HG02870 (cell line): ENCODE measurements at regions not wholly inside any gene's neighbourhood (a gene's known extent, or its start where the extent isn't known, plus 50 kb on each side); places are given as distances from the start of the nearest gene placed in this dataset.

Experiments used
- ATAC-seq: cut with Tn5 transposase; IDR thresholded peaks from one replicate; pipeline ENCODE4 v1.9.1; 2021; ENCODE audit warnings: mild to moderate bottlenecking, moderate library complexity; ENCODE audit not compliant: unreplicated experiment

DNA sequence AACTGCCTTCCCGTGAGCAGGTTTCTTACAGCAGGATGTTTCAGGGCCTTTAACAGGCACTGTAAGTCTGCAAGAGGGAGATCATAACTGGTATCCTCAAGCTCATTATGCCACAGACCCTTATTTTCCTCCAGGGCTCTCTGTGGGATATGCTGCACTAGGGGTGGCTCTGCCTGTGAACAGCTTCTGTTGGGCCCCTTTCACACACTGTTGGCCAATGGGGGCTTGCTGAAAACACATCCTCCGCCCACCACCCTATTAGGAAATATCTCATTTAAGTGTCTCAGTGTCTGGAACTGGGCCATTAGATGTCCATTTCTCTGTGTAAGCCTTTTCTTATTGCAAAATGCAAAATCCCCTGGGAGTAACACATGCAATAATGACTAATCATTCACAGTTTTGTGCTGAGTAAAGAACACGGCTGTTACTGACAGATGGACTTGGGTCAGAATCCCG, 414.3 kb upstream of the HS6ST1 start:
- ATAC-seq: no peak

- ATAC-seq: no peak
These were observed 414.8 kb upstream of the HS6ST1 start for GRCh38 chr2:128733450-128733849.

DNA sequence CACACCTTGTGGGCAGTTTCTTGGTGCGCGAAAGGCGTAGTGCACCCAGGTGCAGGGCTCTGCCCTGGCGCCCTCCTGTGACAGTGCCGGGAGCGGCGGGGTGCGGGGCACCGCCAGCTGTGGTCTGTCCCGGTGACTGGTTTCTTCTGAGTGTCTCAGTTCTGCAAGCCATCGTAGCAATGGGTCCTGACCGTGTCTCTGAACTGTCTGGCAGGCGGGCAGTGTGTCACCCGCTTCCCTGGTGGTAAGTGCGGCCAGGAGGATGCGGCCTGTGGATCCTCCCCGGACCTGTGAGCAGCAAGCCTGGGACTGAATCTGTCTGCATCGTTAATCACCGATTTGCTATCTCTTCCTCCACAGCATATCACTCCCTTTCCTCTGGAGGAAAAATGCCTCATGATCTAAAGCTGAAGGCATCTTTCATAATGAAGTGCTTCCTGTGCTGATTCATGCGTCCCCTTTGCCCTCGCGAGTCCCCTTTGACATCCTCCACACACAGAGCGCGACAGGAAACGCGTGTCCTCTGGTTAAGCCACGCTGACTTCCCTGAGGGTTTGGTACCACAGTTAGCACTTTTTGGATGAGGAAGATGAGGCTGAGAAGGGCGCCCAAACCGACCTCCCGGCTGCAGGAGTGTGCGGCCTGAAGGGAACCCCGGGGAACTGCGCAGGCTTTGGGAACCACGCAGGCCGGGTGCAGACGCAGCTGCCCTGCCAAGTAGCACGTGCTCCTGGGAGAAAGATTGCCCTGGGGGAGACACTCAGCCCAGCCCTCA, 416.0 kb upstream of the HS6ST1 start:
- no peak for ATAC-seq

DNA sequence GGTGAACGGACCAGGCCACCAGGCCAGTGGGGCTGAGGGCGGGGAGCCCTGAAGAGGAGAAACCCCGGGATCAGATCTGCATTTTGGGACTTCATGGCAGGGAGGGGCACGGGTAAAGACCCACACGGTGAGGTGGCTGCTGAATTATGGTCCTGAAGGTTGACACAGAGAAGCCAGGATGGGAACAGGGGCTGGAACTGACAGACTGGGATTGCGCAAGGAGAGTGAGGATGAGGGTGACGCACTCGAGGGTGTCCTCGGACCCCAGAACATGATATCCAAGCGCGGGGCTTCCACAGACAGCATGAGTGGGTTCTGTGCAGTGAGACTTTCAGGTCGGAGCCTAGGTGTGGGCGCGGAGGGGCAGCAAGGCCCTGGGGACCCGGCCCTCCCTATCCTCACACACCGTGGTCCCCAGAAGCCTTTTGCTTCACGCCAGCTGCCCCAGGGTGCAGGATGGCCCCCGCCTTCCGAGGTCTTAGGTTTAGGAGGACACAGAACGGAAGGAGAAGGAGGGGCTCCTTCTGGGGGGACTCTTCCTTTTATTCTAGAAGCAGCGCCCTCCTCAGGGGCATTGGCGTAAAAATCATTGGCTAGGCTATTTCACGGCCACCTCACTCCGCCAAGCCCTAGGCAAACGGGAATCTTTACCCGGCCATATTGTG, 416.8 kb upstream of the HS6ST1 start:
- ATAC-seq: no peak

DNA sequence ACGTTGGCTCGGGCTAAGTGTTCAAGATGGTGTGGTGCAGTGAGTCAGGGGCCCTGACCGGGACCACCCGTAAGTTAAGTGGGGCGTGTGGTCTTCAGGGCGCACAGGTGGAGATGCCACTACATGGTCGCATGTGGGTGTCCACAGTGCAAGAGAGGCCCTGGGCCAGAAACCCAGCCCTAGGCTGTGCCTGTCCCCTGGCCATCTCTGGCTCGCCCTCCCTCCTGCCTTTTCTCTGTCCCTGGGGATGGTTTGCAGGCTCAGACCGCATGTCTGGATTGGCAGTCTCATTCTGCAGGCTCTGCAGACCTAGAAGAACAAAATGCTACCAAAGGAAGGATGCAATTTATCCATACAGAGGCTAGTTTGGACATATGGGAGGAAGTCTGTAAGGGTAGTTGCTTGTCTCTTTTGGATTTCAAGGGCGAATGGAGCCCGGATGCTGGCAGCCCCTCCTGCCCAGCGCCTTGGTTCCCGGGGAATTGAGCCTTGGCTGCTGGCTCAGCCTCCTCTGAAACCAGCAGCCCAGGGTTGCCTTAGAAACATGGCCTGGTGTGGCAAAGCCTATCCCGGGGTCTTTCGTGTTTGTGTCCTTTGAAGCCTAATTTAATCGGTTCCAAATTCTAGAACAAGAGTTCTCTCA, 417.5 kb upstream of the HS6ST1 start:
- no peak for ATAC-seq

- ATAC-seq: no peak
These were observed 418.2 kb upstream of the HS6ST1 start for GRCh38 chr2:128736689-128737545.

DNA sequence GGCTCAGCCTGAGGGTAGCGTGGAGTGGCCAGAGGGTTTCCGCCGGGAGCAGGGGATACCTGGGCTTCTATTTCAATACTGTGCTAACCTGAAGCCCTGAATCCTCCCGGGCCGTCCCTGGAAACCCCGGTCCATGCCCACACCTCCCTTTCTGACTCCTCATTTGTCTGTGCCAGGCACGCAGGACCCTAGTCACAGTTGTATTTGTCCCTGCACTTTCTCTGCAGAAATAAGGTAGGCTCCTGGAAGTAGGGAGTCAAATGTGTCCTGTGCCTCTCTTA, 418.8 kb upstream of the HS6ST1 start:
- ATAC-seq: no peak

- ATAC-seq: no peak
These were observed 419.9 kb upstream of the HS6ST1 start for GRCh38 chr2:128738446-128739110.

DNA sequence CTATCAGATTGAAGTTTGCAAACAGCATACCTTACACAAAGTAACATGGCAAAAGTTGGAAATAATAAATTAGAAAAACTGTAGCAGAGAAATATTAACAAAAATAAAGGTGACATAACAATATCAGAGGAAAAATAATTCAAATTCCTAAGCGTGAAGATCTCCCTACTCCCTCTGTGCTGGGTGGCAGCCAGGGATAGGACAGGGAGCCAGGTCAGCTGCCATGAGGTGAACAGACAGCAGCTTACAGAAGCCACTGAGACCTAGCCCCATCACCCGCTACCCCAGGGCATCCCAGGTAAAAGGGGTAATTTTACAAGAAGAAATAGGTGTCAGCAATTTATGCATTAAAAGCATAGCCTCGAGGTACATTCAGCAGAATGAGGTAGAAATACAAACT, 423.8 kb upstream of the HS6ST1 start:
- no peak for ATAC-seq

- no peak for ATAC-seq
These were observed 427.3 kb upstream of the HS6ST1 start for GRCh38 chr2:128745946-128746345.

DNA sequence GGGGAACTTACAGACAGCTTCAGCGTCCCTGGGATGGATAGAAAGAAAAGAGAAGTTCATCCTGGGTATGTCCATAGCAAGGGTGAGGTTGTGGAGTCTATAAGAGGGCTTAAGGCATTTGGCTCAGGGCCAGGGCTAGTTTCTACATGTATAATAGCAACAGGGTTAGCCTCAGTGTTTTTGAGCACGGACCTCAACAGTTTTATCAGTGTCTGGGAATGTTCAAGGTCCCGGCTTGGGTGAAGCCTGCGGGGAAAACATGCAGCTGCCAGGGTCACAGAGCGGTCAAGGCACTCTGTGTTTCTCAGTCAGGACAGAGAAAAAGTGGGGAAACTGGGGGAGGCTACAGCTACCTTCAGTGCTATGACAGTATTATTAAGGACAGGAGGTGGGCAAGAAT, 427.7 kb upstream of the HS6ST1 start:
- no peak for ATAC-seq

GRCh38 chr2:128748336-128748735, 429.7 kb upstream of the HS6ST1 start:
- ATAC-seq: no peak

- no peak for ATAC-seq
These were observed 430.4 kb upstream of the HS6ST1 start for GRCh38 chr2:128748835-128749605.

DNA sequence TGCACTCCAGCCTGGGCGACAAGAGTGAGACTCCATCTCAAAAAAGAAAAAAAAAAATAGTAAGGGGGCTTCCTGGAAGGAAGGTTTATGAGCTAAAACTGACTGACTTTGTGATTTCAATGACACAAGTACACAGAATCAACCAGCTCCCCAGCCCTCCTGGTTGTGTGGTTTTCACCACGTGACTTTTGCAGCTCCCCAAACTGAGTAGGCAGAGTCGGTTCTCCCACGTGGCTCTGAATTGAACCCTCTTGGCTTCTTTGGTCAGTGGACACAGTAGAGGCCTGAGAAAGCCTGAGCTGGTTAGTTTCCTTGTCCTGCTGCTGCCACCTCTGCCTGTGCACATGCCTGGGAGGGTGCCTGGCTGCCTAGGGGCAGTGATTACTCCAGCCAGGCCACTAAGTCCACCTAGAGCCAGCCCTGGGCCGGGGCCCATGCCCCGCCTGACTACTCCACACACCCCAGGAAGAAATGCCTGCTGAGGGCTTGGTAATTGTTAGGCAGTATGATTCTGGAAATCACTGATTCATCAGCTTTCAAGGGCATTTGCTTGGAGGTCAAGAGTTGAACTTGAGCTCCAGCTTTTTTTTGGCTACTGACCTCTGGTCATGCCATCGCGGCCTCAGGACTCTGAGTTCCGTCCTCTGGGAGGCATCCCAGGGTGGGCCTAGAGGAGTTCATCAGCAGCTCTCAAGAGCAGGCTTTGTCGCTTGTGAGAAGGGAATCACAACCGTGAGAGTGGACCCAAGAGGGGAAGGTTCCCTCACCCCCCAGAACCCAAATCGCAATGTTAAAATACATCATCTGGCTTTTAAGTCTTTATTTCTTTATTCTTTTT, 431.9 kb upstream of the HS6ST1 start:
- ATAC-seq: no peak

DNA sequence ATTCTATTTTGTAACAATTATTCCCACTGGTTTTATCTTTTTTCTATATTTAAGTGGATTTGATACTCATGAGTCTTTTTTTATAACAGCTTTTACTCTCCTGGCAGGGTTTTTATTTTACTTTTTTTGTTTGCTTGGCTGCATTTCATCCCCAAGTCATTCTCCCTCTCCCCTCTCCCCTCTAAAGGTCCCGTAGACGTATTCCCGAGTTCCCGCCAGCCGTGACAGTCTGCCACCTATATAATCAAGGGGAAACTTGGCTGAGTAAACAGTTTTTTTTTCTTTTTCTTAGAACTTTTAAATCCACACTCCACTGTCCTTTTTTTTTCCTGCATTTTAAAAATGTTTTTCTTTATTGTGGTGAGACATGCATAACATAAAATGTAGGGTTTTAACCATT, 433.1 kb upstream of the HS6ST1 start:
- ATAC-seq: no peak

DNA sequence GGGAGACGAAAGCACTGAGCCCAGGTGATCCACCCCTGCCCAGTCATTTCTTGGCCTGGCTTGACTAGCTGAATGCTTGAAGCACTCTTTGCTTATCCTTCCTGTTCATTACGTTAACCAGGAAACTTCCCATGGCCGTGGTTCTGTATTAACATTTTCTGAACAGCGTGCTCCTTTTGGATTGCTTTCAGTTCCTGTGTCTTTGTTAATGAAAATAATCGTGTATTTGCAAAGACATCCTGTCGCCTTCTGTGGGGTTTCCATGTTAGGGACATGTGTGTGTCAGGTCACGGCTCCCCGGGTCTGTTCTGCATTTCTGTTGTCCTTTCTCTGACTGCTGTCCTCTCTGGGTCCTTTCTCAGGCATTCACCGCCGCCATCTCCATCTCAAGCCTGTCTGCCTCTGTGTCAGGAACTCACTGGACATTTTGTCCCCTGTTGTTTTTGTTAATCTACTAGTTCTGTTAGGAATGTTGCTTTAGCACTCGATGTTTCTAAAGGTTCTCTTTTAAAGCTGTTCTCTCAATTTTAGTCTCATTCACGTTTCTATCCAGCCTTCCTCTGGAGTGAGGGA, 434.1 kb upstream of the HS6ST1 start:
- no peak for ATAC-seq

DNA sequence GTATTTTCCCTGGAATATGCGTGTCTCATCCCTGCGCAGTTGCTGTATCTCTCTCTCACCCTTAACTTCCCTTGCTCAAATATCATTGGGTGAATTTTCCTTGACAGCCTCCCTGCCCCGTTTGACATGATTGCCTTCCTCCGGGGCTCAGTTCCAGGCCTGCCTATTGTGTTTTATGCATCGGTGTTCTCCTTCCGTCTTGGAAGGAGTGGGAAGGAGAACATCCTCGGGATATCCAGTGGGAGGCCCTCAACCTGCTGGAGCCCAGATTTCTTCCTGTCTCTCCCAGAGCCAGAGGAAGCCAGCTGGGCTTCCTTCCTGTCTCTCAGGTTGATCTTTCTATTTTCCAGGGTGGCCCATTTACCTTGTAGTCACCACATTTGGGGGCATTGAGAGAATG, 434.7 kb upstream of the HS6ST1 start:
- ATAC-seq: no peak

GRCh38 chr2:128753800-128754199, 435.1 kb upstream of the HS6ST1 start:
- ATAC-seq: no peak

DNA sequence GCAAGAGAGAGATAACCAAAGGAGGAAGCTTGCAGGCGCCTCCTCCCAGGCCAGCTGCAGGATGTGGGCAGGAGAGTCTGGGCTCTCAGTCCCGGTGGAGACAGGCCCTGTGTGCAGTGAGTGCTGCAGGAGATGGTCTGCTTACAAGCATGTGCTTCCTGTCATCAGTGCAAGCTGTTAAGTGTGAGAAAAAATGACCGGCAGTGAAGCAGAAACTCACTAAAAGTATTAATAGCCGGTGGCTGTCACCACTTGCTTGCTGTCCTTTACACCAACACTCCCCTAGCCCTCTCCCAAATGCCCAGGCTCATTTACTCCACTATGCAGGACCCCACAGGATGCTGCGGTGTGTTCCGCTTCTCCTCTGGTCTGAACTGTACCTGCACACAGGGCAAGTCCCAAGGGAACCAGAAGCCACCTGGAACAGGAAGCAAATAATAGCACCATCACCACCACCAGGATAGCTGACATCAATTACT, 435.6 kb upstream of the HS6ST1 start:
- ATAC-seq: peak; percentile 94
